HL-60 (cell line): ENCODE measurements at regions not wholly inside any gene's neighbourhood (a gene's known extent, or its start where the extent isn't known, plus 50 kb on each side); places are given as distances from the start of the nearest gene placed in this dataset.

ENCODE experiments used
- POLR2AphosphoS5 ChIP-seq: IDR thresholded peaks from 2 replicates; pipeline ENCODE4 v1.6.1; 2012; ENCODE audit warnings: low read depth
- TF ChIP-seq, protein P1 (sequence below): IDR thresholded peaks from one replicate; pipeline ENCODE4 v1.5.1; 2011; ENCODE audit warnings: low read length, control low read depth, inconsistent platforms; ENCODE audit not compliant: insufficient read depth
- TF ChIP-seq, protein P2 (sequence below): IDR thresholded peaks from 2 replicates; pipeline ENCODE4 v1.6.1; 2012; ENCODE audit warnings: low read depth; ENCODE audit not compliant: insufficient replicate concordance

DNA sequence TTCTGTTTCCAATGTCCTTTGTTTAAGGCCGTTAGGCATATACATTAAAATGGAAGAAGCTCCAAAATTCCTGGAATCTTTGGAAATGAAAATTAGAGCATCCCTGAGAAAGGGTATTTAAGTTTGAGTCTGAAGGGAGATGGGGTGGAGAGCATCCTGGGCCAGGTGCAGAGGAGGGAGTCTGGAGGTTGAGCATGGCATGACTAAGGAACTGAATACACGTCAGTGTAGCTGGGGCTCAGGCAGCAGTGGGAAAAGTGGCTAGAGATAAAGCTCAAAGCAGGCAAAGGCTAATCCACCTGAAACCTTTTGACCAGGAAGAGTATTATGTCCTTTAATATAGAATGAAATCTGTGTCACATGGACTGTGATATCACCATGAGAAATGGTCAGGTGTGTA lies 669.0 kb upstream of the RBFOX1 start:
- TF ChIP-seq, protein P1, sequence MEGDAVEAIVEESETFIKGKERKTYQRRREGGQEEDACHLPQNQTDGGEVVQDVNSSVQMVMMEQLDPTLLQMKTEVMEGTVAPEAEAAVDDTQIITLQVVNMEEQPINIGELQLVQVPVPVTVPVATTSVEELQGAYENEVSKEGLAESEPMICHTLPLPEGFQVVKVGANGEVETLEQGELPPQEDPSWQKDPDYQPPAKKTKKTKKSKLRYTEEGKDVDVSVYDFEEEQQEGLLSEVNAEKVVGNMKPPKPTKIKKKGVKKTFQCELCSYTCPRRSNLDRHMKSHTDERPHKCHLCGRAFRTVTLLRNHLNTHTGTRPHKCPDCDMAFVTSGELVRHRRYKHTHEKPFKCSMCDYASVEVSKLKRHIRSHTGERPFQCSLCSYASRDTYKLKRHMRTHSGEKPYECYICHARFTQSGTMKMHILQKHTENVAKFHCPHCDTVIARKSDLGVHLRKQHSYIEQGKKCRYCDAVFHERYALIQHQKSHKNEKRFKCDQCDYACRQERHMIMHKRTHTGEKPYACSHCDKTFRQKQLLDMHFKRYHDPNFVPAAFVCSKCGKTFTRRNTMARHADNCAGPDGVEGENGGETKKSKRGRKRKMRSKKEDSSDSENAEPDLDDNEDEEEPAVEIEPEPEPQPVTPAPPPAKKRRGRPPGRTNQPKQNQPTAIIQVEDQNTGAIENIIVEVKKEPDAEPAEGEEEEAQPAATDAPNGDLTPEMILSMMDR, result no peak
- no peak for TF ChIP-seq POLR2AphosphoS5
- TF ChIP-seq, protein P2, sequence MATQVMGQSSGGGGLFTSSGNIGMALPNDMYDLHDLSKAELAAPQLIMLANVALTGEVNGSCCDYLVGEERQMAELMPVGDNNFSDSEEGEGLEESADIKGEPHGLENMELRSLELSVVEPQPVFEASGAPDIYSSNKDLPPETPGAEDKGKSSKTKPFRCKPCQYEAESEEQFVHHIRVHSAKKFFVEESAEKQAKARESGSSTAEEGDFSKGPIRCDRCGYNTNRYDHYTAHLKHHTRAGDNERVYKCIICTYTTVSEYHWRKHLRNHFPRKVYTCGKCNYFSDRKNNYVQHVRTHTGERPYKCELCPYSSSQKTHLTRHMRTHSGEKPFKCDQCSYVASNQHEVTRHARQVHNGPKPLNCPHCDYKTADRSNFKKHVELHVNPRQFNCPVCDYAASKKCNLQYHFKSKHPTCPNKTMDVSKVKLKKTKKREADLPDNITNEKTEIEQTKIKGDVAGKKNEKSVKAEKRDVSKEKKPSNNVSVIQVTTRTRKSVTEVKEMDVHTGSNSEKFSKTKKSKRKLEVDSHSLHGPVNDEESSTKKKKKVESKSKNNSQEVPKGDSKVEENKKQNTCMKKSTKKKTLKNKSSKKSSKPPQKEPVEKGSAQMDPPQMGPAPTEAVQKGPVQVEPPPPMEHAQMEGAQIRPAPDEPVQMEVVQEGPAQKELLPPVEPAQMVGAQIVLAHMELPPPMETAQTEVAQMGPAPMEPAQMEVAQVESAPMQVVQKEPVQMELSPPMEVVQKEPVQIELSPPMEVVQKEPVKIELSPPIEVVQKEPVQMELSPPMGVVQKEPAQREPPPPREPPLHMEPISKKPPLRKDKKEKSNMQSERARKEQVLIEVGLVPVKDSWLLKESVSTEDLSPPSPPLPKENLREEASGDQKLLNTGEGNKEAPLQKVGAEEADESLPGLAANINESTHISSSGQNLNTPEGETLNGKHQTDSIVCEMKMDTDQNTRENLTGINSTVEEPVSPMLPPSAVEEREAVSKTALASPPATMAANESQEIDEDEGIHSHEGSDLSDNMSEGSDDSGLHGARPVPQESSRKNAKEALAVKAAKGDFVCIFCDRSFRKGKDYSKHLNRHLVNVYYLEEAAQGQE, result no peak
